GM21515 (cell line): ENCODE measurements at regions not wholly inside any gene's neighbourhood (a gene's known extent, or its start where the extent isn't known, plus 50 kb on each side); places are given as distances from the start of the nearest gene placed in this dataset.

Experiments used
- ATAC-seq: cut with Tn5 transposase; IDR thresholded peaks from one replicate; pipeline ENCODE4 v1.9.1; 2021; ENCODE audit not compliant: unreplicated experiment

DNA sequence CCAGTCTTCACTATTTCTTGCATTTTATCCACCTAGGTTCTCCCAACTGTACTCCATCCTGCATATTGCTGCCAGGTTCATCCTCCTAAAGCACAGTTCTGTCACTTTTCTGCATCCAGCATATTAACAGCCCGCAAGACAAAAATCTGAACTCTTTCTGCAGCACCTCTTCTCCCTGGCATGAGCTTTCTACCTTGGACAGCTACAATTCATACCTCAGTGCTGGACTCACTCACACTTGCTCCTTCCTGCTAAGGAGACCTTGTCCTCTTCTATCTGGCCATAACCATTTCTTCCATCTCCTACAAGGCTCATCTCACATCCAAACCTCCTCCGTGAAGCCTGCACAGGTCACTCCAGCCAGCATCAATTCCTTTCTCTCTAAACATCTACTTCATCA is 170.1 kb upstream of the GRIP1 start:
- no peak for ATAC-seq

DNA sequence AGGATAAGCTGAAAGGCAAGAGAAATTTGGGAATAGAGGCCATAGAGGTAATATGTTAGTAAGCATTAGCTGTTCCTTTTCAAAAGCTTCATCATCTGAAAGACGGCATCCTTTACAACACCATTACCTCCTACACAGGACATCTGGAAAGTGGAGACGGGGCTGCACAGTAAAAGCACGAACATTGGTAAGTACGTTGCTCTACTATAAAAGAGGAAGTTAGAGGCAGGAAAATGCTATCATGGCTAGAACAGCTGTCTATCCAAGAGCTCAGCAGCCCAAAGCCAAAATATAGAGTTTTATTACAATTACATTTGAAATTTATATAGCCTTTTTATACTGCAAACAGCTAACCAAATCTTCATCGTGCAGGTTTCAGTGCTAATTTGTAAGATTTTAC is 172.3 kb upstream of the GRIP1 start:
- ATAC-seq = no peak

DNA sequence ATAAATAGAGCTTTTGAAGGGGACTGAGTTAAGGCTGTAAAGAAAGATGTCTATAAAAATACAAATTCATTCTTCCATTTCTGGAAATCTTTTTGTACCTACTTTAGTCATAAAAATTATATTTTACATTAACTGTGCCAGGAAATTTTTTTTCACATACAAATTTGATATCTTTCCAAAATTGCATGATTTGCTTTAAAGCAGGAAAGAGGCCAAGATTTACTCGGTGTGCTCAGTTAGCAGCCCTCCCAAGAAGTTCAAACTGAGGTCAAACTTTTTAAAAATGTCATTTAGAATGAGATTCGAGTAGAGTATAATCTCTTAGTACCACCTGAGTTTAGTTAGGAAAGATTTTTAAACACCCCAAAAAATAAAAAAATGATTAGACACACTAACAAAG is 173.2 kb upstream of the GRIP1 start:
- ATAC-seq = no peak

DNA sequence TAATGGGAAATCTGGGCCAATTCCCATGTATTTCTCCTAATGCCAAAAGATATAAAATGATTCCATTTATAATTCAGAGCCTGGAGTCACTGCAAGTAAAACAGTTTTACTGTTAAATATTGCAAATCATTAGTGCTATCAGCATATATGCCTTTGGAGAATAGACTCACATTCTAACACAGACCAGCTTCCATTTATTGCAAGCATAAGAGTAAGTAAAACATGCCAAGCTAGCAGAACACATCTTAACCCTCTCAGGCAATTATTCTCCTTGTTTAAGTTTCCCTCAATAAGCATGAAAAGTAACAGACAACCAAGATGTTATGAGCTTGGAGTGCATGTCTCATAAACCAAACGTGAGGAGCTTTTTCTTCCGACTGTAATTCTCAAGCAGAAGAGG is 173.9 kb upstream of the GRIP1 start:
- ATAC-seq = no peak

DNA sequence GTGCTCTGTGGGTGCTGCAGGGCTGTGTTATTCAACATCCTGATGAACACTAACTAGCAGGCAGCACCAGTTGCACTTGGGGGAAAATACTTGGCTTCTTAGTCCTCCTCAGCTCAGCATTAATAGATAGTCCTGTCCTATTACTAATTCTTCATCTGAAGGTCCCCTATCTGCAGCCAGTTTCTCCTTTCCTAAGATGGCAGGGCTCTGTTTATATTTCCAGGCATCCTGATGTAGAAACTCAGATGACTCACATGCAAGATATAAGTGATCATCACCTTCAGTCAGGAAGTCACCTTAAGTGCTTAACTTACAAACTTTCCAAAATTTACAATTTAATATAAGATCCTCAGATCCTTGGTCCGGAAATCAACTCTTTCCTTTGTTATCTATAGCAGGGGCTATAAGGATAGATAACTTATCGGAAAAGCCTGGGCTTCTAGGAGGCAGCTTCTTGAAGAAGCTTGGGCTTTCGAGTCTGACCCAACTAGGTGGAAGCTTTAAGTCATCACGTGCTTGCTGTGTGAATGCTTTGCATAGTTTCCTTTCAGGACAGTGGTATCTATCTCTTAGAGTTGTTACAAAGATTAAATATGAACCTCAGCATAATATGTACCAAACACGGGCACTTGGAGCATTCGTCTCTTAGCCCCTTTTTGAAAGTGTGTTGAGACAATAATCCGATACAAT is 181.0 kb upstream of the GRIP1 start:
- no peak for ATAC-seq

DNA sequence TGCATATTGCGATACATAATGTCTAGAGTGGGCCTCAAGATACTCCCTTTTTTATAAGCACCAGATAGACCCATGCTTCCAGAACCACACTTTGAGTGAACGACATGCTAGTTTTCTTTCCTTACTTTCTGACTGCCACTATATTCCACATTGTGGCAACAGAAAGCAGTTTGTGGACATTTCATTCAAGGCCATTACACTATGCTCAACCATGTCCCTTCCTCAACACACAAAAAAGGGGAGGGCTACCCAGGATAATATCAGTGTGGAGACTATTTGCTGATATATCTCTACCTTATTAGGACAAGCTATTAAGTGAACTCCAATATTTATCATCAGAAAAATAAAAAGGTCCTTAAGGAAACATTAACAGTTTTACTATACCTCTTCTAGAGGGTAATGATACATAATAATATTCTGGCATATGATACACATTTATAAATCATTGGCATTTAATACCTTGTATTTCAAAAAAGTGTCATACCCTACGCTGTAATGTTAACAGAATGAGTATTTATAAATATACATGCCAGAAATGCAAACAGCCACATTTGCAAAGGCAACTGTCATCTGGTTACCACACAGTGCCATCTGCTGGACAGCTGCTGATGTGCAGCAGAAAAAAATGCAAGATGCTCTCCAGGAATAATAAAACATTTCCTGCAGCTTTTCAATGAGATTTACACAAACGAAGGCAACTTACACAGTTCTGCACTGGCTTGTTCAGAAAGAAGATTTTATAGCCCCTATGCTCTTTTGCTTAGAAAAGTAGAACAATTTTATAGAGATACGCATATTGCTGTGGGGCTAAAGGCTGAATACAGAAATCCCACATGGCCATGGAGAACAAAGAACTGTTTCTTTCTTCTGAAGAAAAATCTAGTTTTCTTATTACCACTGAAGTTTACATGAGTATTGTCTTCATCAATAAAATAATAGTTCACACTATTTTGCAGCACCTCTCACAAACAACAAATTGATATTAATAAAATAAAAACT is 182.2 kb upstream of the GRIP1 start:
- peak; percentile 69 for ATAC-seq

DNA sequence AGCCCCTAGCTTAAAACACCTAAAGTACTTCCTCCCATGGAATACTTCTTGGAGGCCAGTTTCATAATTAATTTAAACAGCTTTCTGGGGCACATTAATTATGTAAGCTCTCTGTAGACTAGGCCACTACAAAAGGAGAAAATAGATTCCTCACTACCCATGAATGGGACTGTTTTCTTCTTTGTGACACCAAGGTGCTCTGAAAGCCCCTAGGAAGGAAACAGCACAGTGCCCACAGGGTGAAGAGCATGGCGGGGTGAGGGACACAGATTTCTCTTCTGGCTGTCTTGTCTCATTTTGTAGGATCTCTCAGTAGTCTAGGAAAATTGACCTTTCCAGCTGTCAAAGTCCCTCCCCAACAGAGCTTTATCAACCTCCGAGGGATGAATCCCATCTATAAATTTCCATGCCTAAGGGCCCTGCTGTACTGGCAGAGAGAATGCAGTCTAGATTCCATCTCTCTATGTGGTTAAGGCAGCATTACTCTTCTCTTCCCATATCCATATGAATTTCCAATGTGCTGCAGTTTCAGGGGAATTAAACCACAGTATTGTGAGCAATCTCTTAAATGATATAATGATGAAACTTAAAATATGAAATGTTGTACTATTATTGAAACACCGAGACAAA is 183.6 kb upstream of the GRIP1 start:
- no peak for ATAC-seq

DNA sequence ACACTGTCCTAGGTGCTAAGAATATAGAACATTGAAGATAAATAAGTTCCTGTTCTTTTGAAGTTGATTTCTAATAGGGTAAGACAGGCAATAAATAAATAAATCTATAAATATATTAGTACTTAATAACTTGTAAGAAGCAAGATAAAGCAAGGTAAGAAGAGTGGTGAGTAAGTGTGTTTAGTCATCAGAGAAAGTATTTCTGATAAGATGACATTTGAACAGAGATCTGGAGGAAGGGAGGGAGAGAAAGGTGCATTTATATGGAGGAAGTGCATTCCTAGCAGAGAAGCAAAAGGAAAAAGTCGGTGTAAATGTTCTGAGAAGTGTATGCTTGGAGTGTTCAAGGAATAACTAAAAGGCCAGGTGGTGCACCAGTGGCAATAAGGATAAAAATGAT is 184.4 kb upstream of the GRIP1 start:
- ATAC-seq = no peak

DNA sequence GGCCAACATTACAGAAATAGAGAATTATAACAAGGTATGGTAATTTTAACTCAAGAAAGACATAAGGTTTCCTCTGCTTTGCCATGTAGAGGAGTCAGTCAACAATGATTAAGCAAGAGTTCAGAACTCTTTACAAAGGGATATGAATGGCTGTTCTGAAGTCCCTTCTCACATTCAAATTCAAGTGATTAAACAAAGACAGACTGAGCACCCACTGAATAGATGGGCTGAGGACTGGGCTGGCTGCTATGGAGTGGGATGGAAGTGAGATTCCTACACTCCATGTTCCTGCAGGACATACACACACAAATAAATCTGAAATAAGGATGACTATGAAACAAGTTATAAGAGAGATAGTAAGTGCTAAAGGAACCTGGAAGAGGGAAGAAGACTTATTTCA is 199.0 kb upstream of the GRIP1 start:
- ATAC-seq = no peak

DNA sequence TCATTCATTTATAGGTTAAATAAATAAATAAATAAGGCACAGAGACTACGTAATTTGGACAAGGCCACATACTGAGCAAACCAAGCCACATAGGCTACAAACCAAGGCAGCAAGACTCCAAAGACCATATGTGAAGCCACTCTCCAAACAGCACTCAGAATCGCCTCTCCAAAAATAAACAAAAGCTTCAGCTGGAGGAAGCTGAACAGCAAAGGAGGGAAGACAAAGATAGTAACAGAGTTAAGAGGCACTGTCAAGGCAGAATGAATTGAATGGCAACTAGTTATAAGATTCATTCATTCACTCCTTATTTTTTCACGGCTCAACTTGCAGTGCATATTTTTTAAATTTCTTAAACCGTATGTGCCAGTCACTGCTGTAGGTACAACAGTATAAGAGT is 200.5 kb upstream of the GRIP1 start:
- ATAC-seq = no peak

DNA sequence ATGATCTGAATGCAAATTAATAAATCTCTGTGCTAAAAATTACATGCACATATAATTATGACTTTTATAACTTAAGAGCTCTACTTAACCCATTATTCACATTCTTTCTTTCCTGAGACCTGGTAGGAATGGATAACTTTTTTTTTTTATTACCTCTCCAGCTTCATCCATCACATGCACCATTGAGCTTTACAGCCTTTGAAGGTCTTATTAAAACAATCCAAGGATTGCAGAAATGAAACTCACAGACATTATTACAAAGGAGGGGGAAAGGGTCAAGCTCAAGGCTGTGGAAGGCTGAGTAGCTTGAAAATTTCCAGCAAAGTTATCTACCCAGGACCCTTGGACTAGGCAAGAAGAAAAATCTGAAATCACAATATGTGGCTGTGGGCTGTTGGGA is 202.5 kb upstream of the GRIP1 start:
- no peak for ATAC-seq

DNA sequence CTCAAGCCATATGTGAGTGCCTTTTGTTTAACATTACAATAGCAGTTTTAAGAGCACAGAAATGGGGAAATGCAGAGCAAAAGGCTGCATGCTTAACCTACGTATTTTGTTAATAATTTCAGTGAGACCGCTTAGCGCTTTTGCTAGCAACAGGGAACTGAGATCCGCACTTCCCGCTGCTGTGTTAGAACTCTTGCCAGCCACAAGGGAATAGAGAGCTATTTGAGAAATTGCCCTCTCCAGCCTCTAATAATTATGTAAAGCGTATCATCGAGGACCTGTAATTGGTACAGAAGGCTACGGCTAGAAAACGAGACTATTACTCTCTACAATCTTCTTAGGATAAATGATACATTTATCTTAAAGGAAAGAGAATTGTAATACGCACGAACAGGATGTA is 205.2 kb upstream of the GRIP1 start:
- no peak for ATAC-seq

DNA sequence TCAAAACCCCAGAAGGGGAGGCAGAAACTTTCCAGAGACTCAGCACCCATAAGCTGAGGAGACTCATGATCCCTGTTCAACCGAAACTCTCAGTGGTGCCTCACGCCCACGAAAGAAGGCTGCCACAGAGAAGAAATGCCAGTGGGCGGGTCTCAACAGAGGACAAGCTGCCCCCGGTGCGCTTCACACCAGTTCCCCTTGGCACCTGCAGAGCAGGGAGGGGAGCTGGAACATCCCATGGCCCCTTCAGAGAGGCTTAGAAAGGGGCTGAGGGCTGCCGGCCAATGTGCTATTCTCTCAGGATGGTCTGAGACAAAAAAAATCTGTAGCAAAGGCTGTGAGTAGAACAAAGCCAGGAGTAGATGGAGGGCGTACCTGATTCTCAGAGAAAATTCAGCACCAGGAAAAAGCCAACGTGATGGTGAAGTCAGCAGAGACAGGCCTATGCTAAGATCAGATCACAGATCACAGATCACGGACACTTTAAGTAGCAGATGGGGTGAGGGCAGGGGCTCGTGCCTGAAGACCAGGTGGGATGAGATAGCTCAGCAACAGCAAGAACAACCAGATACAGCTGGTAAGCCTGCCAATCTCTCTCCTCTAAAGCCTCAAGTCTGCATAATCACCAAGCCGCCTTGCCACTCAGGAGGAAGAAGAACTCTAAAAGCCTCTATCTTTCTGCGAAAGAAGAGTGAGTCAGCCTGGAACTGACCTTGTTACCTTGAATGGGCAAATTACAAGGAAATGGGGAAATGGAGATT is 206.4 kb upstream of the GRIP1 start:
- ATAC-seq = no peak

DNA sequence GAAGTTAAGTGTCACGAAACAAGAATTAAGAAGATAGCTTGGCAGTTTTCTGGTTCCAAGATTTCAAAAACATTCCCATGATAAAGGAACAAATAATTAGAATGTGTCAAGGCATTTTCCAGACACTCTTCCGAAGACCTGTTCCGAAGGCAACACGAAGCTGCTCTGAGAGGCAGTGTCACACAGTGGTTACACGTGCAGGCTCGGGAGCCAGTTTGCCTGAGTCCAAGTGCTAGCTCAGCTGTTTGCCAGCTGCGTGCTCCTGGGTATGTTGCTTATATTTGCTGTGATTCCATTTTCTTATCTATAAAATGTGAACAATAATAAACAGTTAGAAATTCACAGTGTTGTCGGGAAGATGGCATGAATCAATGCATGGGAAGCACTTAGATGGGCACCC is 217.9 kb upstream of the GRIP1 start:
- ATAC-seq = no peak

DNA sequence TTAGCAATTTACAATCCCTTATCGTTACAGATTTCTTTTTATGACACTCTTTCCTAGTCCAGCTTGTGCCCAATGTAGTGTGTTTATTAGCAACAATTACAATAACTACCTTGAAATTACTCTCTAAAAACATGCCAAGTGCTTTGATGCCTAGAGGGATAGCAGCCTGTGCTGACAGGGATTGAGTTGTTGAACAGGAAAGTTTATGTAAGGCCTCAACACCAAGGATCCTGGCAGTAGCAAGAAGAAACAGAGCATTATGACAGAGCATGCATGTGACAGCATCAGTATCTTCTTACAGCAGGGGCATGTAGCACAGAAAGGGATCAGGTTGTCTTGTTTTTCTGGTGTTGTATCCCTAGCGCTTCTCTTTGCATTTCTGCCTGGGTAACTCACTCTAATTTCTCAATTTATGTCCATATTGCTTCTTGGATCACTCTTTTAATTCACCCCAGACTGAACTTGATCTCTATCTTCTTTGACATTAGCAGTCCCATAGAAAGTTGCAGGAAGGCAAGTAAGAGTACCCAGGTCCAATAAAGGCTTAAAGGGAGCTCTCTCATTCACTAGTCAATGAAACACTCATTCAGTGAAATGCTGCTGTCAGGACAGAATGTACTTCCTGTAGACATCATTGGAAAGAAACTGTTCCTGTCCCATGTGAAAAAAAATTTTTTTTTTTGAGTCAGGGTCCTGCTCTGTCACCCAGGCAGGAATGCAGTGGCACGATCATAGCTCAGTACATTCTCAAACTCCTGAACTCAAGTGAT is 220.0 kb upstream of the GRIP1 start:
- no peak for ATAC-seq

DNA sequence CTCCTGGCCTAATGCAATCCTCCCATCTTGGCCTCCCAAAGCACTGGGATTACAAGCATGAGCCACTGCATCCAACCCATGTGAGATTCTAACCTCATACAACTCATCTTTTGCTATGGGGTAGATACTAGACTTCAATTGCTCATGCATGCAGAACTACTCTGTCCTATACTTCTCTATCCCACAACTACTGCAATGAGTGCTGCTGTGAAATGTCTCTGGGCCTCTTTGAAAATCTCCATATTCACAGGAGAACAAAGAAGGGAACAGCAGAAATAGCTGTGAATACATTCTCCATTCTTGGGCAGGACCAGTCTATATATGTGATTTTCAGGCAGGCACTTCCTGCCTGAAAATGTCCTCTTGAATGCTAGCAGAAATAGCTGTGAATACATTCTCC is 220.7 kb upstream of the GRIP1 start:
- no peak for ATAC-seq

DNA sequence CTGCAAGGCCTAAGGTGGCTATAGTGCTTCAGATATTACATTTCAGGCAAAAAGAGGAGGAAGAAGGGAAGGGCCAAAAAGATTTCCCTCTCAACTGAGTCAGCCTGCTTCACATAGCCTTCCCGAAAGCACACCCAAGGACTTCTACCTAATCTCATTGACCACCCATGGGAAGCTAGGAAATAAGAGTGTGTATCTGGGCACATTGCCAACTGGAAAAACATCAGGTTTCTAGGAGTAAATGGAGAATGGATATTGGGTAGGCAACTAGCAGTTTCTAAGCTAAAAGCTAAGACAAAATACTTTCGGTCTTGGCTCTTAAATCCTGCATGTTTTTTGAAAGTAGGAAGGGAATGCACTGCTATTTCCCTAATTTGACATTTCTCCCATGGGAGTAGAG is 221.7 kb upstream of the GRIP1 start:
- ATAC-seq = no peak

DNA sequence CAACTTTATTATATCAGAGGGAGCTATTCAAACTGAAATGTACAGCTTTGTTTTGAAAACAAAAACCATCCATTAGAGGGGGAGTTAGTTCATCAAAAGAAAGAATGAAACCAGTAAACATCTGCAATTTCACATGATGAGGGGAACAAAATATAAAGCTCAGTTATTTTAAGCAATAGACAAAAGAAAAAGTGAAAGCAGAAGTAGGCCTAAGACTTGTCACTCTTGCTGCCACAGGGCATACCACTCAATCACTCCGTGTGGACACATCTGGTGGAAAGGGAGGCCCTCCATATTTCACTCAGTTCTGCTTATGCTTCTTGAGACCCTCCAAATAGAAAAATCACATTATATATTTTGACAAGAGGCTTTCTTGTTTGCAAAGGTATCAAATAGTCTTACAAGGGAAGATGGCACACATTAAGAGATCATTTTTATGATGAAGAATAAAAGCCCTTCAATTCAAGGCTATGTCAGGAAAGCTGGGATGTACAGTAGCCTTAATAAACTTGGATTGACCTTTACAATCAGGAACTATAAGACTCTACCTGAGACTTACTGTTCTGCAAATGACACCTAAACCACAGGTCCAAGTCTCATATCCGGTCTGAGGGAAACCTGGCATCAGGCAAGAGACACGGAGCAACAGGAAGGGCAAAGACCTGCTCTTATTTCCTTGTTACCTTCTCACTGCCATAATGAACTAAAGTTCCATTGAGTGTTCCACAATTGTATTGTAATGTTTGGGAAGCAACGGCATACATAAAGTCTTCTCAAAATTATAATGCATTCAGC is 222.5 kb upstream of the GRIP1 start:
- peak; percentile 93 for ATAC-seq

DNA sequence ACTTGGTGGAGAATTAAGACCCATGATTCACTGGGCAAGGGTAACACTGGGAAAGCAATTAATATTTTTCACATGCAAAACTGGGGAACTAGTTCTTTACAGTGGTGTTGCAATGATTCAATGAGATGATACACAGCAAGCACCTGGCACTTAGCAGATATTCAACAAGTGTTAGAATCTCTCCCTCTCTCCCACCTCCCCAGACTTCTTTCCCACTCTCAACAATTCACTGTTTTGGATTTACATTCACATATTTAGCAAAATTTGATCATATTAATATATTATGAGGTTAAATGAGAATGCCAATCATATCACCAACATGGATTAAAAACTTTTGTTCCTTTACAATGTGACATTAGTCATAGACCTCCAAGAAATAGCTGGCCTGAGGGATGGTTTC is 223.1 kb upstream of the GRIP1 start:
- ATAC-seq = no peak
